ENCODE measurements at regions not wholly inside any gene's neighbourhood (a gene's known extent, or its start where the extent isn't known, plus 50 kb on each side); places are given as distances from the start of the nearest gene placed in this dataset.
A peak's percentile ranks its signal among the peaks of the same experiment; 100 is the strongest.

- no peak for DNase-seq (ENCODE audit: extremely low spot score, unreplicated experiment)
- Mint-ChIP-seq H3K4me1 (ENCODE audit: unreplicated experiment) (peaks cover 4% of the 10 kb centered on the region), H3K9me3 (no peaks in the 10 kb centered on the region), H3K4me3 (no peak overlapping the region), H3K27ac (no peak overlapping the region), H3K36me3 (no peaks in the 10 kb centered on the region), H3K27me3 (peaks cover 12% of the 10 kb centered on the region)
- TF ChIP-seq CTCF (conservative IDR thresholded peaks at IDR 0.05): peak; percentile 59
These were observed 97.0 kb downstream of the PHETA1 start for GRCh38 chr12:111271674-111272418.

- no peak for TF ChIP-seq CTCF (conservative IDR thresholded peaks at IDR 0.05)
- no peak for DNase-seq (ENCODE audit: extremely low spot score, unreplicated experiment)
- Mint-ChIP-seq H3K36me3 (no peaks in the 10 kb centered on the region), H3K27ac (no peak overlapping the region), H3K4me3 (no peak overlapping the region), H3K4me1 (ENCODE audit: unreplicated experiment) (peaks cover 4% of the 10 kb centered on the region), H3K9me3 (no peaks in the 10 kb centered on the region), H3K27me3 (peaks cover 12% of the 10 kb centered on the region)
These were observed 98.1 kb downstream of the PHETA1 start for GRCh38 chr12:111270774-111271173.

- Mint-ChIP-seq H3K36me3 (no peaks in the 10 kb centered on the region), H3K4me1 (ENCODE audit: unreplicated experiment) (peaks cover 4% of the 10 kb centered on the region), H3K9me3 (no peaks in the 10 kb centered on the region), H3K27me3 (peaks cover 12% of the 10 kb centered on the region), H3K27ac (no peak overlapping the region), H3K4me3 (no peak overlapping the region)
- TF ChIP-seq CTCF (conservative IDR thresholded peaks at IDR 0.05): no peak
- DNase-seq (ENCODE audit: extremely low spot score, unreplicated experiment): no peak
These were observed 98.7 kb downstream of the PHETA1 start for GRCh38 chr12:111270239-111270638.

- Mint-ChIP-seq H3K4me1 (ENCODE audit: unreplicated experiment) (peaks cover 2% of the 10 kb centered on the region), H3K4me3 (no peak overlapping the region), H3K9me3 (no peaks in the 10 kb centered on the region), H3K36me3 (no peaks in the 10 kb centered on the region), H3K27me3 (peaks cover 12% of the 10 kb centered on the region), H3K27ac (no peak overlapping the region)
- DNase-seq (ENCODE audit: extremely low spot score, unreplicated experiment): no peak
- TF ChIP-seq CTCF (conservative IDR thresholded peaks at IDR 0.05): no peak
These were observed 99.2 kb downstream of the PHETA1 start for GRCh38 chr12:111269718-111270117.

GRCh38 chr12:111268738-111269572, 99.9 kb downstream of the PHETA1 start:
- no peak overlapping the region for H3K27ac Mint-ChIP-seq

More at GRCh38 chr12:111268738-111269572, 99.9 kb downstream of the PHETA1 start:
- peak; percentile 72 for TF ChIP-seq CTCF (conservative IDR thresholded peaks at IDR 0.05)
- no peaks in the 10 kb centered on the region for H3K4me1 Mint-ChIP-seq (ENCODE audit: unreplicated experiment)
- H3K4me3 Mint-ChIP-seq: no peak overlapping the region
- peaks cover 12% of the 10 kb centered on the region for H3K27me3 Mint-ChIP-seq
- no peaks in the 10 kb centered on the region for H3K36me3 Mint-ChIP-seq
- H3K9me3 Mint-ChIP-seq: no peaks in the 10 kb centered on the region
- DNase-seq (ENCODE audit: extremely low spot score, unreplicated experiment): no peak

Data from type B pancreatic cell (in vitro differentiated cells).